GM21723 (cell line): ENCODE measurements at regions not wholly inside any gene's neighbourhood (a gene's known extent, or its start where the extent isn't known, plus 50 kb on each side); places are given as distances from the start of the nearest gene placed in this dataset.
A peak's percentile ranks its signal among the peaks of the same experiment; 100 is the strongest.
"Not testable (repeated sequence)": the region's sequence is repeated elsewhere in the genome, so short reads cannot be mapped to it uniquely, and the experiment has no call there.

Source experiments
- ATAC-seq: cut with Tn5 transposase; IDR thresholded peaks from one replicate; pipeline ENCODE4 v1.9.1; 2021; ENCODE audit warnings: mild to moderate bottlenecking, moderate library complexity; ENCODE audit not compliant: unreplicated experiment

DNA sequence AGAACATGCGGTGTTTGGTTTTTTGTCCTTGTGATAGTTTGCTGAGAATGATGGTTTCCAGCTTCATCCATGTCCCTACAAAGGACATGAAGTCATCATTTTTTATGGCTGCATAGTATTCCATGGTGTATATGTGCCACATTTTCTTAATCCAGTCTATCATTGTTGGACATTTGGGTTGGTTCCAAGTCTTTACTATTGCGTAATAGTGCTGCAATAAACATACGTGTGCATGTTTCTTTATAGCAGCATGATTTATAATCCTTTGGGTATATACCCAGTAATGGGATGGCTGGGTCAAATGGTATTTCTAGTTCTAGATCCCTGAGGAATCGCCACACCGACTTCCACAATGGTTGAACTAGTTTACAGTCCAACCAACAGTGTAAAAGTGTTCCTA lies 471.6 kb upstream of the MEIS1 start:
- not testable (repeated sequence) for ATAC-seq

DNA sequence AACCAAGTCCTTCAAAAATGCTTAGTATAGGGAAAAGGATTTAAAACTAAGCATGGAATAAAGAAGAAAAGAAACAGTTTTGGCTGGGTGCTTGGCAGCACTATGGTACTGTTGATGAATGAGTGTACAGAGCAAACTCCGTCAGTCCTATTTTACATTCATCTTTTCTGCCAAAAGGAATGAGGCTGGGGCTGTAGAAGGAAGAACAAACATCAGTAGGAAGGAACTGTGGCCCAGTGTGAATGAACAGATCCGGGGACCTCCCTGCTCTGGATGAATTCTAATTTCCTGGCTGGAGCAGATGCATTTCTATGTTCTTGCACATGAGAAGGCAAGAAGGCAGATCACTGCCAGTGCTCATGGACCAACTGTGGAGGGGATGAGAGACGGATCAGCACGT lies 474.0 kb upstream of the MEIS1 start:
- no peak for ATAC-seq

GRCh38 chr2:65957886-65958285 lies 477.0 kb upstream of the MEIS1 start:
- no peak for ATAC-seq

DNA sequence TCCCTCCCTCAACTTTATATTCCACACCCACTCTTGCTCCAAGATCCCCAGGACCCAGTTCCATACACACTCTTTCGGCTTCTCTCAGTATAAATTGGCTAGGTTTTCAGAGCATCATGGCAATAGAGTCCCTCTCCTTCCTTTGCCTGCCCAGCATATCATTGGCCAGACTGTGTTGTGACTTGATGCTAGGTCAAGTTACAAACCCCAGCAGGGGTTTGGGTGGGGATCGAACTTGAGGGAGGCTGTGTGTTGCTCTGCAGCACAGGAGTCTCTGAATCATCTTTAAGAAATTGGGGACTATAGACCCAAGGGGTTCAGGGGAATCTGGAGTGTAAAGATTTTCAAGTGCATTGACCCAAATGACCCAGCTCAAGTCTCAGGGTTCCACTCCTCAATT lies 477.5 kb upstream of the MEIS1 start:
- ATAC-seq = no peak

DNA sequence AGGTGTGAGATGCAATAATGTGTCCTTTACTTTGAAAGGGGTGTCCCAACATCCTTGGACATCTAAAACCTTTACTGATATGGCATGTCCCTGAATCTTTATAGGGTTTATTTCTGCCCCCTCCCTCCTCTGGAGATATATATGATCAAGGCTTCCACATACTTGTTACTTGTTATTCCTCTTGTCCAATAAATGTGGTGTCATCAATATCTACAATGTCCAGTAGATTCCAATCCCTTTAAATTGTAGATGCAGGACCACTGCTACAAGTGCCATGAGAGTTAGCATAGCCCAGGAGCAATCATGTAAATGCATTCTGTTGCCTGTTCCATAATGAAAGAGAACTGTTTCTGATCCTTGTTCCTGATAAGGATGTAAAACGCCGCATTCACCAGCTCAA lies 479.7 kb upstream of the MEIS1 start:
- ATAC-seq = no peak

DNA sequence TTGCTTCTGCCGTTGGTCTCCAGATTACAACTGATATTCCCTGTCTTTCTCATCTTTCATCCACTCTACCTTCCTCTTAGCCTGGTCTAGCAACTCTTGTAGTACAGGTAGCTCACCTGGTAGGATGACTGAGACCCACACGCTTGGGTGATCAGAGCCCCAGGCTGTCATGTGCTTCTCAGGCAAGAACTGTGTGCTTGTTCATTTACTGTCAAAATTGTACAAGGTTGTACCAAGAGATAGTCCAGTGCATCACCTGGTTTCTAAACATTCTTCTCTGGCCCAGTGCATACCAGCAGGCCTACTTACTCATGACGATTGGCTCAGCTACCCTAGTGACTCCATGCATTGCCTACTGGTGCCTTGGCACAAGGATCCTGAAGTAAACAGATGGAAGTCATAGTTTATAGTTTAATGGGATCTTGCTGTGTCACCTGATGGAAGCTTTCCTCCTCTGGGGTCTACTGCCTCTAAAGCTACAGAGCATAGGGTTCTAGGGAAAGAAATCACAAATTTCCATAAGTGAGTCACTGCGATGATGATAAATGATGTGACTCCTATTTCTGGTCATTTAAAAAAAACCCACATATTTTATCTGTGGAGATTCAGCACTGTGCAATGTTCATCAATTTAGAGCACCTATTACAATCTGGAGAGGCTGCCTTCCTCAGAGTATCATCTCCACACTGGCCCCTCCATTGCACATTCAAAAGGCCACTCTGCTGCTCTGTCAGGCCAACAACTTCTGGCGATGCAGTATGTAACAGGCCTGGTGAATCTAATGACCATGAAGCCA lies 481.8 kb upstream of the MEIS1 start:
- no peak for ATAC-seq

DNA sequence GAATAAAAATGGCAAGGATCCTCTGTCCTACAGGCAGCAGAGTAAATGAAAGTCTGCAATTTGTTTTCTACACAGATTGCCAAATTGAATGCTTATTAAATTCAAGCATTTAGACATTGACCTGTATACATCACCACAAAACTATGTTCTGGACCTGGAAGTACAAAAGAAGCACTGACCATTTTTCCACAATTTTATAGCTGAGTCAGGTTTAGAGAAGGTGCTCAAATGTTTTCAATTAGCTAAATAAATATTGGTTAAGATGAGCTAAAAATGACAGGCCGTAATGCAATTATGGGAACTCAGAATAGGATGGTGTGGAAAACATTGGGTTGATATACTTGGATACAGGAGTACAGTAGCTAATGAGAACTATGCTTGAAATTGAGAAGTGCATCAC lies 490.7 kb upstream of the MEIS1 start:
- no peak for ATAC-seq

GRCh38 chr2:65943099-65943786 lies 491.7 kb upstream of the MEIS1 start:
- ATAC-seq = no peak

DNA sequence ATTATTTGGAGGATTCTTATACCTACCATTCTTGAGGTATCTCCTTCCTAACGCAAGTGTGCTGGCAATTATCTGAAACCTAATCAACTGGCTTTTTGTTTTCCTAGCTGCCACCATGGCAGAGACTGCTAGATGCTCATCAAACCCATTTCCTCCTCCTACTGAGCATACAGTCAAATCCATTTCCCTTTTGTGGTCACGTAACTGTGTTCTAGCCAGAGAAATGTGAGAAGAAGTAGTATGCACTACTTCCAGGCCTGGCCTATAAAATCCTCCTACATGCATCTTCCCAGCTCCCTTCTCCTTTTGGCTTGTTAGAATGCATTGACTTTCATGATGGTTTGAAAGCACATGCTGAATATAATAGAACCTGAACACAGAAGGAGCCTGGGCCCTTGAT lies 494.1 kb upstream of the MEIS1 start:
- no peak for ATAC-seq

GRCh38 chr2:65939687-65940086 lies 495.2 kb upstream of the MEIS1 start:
- no peak for ATAC-seq

DNA sequence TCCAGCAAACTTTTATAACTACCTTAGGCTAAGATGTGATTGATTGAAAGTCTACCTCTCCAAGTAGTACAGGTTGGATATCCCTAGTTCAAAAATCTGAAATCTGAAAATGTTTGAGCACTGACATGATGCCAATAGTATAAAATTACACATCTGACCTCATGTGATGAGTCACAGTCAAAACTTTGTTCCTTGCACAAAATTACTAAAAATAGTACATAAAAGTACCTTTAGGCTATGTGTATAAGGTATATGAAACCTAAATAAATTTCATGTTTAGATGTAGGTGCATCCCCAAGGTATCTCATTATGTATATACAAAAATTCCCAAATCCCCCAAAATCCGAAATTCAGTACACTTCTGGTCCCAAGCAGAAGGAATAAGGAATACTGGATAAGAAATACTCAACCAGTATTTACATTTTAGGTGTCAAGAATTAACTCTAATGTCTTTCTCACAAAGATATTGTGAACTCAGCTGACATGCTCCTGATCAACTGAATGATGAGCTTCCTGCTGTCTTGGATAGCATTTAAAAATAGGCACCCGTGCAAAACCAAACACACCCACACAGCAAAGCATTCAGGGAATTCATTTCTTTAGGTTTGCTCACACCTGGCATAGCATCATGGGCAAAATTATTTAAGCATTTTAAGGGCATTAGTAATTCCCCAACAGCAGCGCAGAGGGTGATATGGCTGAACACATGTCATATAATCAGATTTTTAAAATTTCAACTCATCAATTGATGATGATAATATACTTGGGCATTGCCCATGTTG lies 497.4 kb upstream of the MEIS1 start:
- ATAC-seq = no peak

- ATAC-seq = no peak
These were observed 499.8 kb upstream of the MEIS1 start for GRCh38 chr2:65934992-65935629.

- ATAC-seq = no peak
These were observed 500.2 kb upstream of the SPRED2 start for GRCh38 chr2:65932571-65932970.

GRCh38 chr2:65931056-65931455 lies 498.7 kb upstream of the SPRED2 start:
- ATAC-seq = no peak

DNA sequence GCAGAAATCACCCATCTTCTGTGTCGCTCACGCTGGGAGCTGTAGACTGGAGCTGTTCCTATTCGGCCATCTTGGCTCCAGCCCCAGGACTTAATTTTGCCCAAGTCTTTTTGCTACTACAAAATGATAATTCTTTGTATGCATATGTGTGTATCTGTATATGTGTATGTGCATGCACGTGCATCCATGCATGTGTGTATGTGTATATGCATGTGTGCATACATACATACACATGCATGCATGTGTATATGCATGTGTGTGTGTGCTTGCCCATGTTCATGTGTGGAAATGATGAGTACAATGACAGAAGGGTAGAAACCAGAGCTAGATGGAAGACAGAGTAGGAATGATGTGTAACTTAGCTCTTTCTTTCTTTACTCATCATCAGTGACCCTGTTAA lies 497.9 kb upstream of the SPRED2 start:
- ATAC-seq = no peak

- ATAC-seq = not testable (repeated sequence)
These were observed 497.3 kb upstream of the SPRED2 start for GRCh38 chr2:65929664-65930063.

DNA sequence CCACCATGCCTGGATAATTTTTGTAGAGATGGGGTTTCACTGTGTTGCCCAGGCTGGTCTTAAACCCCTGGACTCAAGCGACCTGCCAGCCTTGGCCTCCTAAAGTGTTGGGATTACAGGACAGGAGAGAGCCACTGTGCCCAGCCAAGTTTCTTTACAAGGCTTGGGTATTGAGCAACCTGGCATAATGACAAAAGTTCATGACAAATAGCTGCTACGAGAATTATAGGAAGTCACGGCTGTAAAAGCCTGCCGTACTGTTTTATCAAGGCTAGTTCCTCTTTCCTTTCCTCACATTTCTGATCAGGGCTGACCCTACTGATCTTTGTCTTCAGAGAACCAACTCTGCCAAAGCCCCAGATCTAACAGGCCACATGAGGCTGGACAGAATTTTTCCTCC lies 490.4 kb upstream of the SPRED2 start:
- no peak for ATAC-seq

- peak; percentile 75 for ATAC-seq
These were observed 489.6 kb upstream of the SPRED2 start for GRCh38 chr2:65922030-65922429.

- no peak for ATAC-seq
These were observed 488.7 kb upstream of the SPRED2 start for GRCh38 chr2:65921116-65921515.

- no peak for ATAC-seq
These were observed 488.3 kb upstream of the SPRED2 start for GRCh38 chr2:65920659-65921058.

GRCh38 chr2:65919550-65920188 lies 487.3 kb upstream of the SPRED2 start:
- ATAC-seq = no peak
